Endothelial cell of umbilical vein (primary cell): ENCODE measurements at regions not wholly inside any gene's neighbourhood (a gene's known extent, or its start where the extent isn't known, plus 50 kb on each side); places are given as distances from the start of the nearest gene placed in this dataset.
A peak's percentile ranks its signal among the peaks of the same experiment; 100 is the strongest.

Experiments
- BruUV-seq: library from RNA; stranded (reverse); fragments of 400-500 nt; replicated peaks from 2 replicates; lab custom pipeline; 2021; lab: Mats Ljungman, UMichigan
- CTCF ChIA-PET: fragments of 300-600, 350-600 bp; sonication (Branson Sonifier 250); formaldehyde crosslinking; loops from one replicate; lab custom pipeline; 2021; ENCODE audit warnings: antibody characterized with exemption, inconsistent platforms; lab: Charles Lee
- POLR2A ChIA-PET: fragments of 300-600, 350-600 bp; sonication (Branson Sonifier 250); formaldehyde crosslinking; loops from one replicate; lab custom pipeline; 2021; ENCODE audit warnings: antibody characterized with exemption, inconsistent platforms; lab: Charles Lee
- DNase-seq: peaks from one replicate; pipeline ENCODE4 v3.0.0-alpha.2; 2011; ENCODE audit warnings: low read depth, low spot score
- FAIRE-seq: peaks from 2 replicates; lab custom pipeline; 2011; peaks lifted over from hg19 to GRCh38; lab: Jason Lieb, UNC
- H2AFZ ChIP-seq: 2 replicates; pipeline ENCODE4 v1.6.0; 2012; ENCODE audit warnings: low read depth, low read length, control low read depth, inconsistent platforms
- H3K27ac ChIP-seq: 2 replicates; pipeline ENCODE4 v1.5.1; 2011; ENCODE audit warnings: low read depth, mild to moderate bottlenecking, control low read depth, low read length, moderate library complexity; ENCODE audit not compliant: insufficient read depth
- H3K27me3 ChIP-seq, 2 experiments: 2 replicates each; pipeline versions ENCODE4 v1.6.0 to v1.6.1; 2011; ENCODE audit warnings: low read length in 2 of 2, mixed read lengths in 1 of 2; ENCODE audit not compliant: control insufficient read depth in 2 of 2, insufficient read depth in 2 of 2
- H3K36me3 ChIP-seq, 2 experiments: 2 replicates in 1 of 2; 3 replicates in 1 of 2; pipeline ENCODE4 v1.5.1; 2011; ENCODE audit warnings: low read length in 2 of 2, mild to moderate bottlenecking in 1 of 2, moderate library complexity in 1 of 2; ENCODE audit not compliant: control insufficient read depth in 2 of 2, insufficient read depth in 2 of 2; ENCODE audit errors: extremely low read depth in 1 of 2
- H3K4me1 ChIP-seq: 3 replicates; pipeline ENCODE4 v1.5.1; 2011; ENCODE audit warnings: mild to moderate bottlenecking, low read length; ENCODE audit not compliant: control insufficient read depth, insufficient read depth; ENCODE audit errors: extremely low read depth
- H3K4me2 ChIP-seq: 2 replicates; pipeline ENCODE4 v1.6.1; 2011; ENCODE audit warnings: low read length, control low read depth, mixed read lengths; ENCODE audit not compliant: insufficient read depth
- H3K4me3 ChIP-seq, 3 experiments: fragments of 200-600 bp in 1 of 3; sonication (generic), shearing (Covaris generic) in 1 of 3; replicated peaks in 1 of 3; 2 replicates each; pipeline ENCODE4 v1.5.1; 2011 to 2016; ENCODE audit warnings: control low read depth in 3 of 3, low read length in 3 of 3, mild to moderate bottlenecking in 2 of 3, inconsistent platforms in 1 of 3, low read depth in 1 of 3, moderate library complexity in 1 of 3; ENCODE audit not compliant: insufficient read depth in 1 of 3
- H3K79me2 ChIP-seq: 2 replicates; pipeline ENCODE4 v1.6.0; 2012; ENCODE audit warnings: low read length, inconsistent platforms; ENCODE audit not compliant: control insufficient read depth, insufficient read depth
- H3K9ac ChIP-seq: replicated peaks from 2 replicates; pipeline ENCODE3; 2011; ENCODE audit warnings: low read length, control low read depth; ENCODE audit not compliant: insufficient read depth; ENCODE audit errors: extremely low read depth
- H3K9me1 ChIP-seq: replicated peaks from 3 replicates; pipeline ENCODE4 v1.6.0; 2011; ENCODE audit warnings: mild to moderate bottlenecking, low read length; ENCODE audit not compliant: control insufficient read depth, insufficient read depth; ENCODE audit errors: extremely low read depth
- H3K9me3 ChIP-seq: replicated peaks from 2 replicates; pipeline ENCODE4 v1.5.1; 2012; ENCODE audit warnings: low read length, inconsistent platforms; ENCODE audit not compliant: control insufficient read depth, insufficient read depth
- H4K20me1 ChIP-seq: replicated peaks from 2 replicates; pipeline ENCODE3; 2011; ENCODE audit warnings: mild to moderate bottlenecking, low read length; ENCODE audit not compliant: control insufficient read depth, insufficient read depth; ENCODE audit errors: extremely low read depth
- EZH2 ChIP-seq: IDR thresholded peaks from 2 replicates; pipeline ENCODE4 v1.6.1; 2012; ENCODE audit warnings: borderline replicate concordance, low read depth, mild to moderate bottlenecking, moderate library complexity, low read length, inconsistent platforms; ENCODE audit not compliant: severe bottlenecking
- FOS ChIP-seq: IDR thresholded peaks from 2 replicates; pipeline ENCODE4 v1.6.1; 2011; ENCODE audit warnings: mild to moderate bottlenecking, low read length, moderate library complexity, borderline replicate concordance; ENCODE audit not compliant: insufficient read depth
- GATA2 ChIP-seq: IDR thresholded peaks from 2 replicates; pipeline ENCODE4 v1.7.0; 2011; ENCODE audit warnings: low read depth, mild to moderate bottlenecking, moderate library complexity, mixed read lengths, low read length; ENCODE audit not compliant: insufficient read length, insufficient read depth
- JUN ChIP-seq: IDR thresholded peaks from 2 replicates; pipeline ENCODE4 v1.6.1; 2011; ENCODE audit warnings: borderline replicate concordance, low read depth; ENCODE audit not compliant: insufficient read length, insufficient read depth
- MYC ChIP-seq: IDR thresholded peaks from one replicate; pipeline ENCODE4 v1.6.1; 2011; ENCODE audit warnings: mild to moderate bottlenecking, low read depth, low read length
- POLR2A ChIP-seq: IDR thresholded peaks from 2 replicates; pipeline ENCODE4 v1.6.1; 2012; ENCODE audit warnings: low read depth, mild to moderate bottlenecking, control low read depth, low read length
- POLR2AphosphoS5 ChIP-seq: IDR thresholded peaks from 2 replicates; pipeline ENCODE4 v1.6.1; 2012; ENCODE audit warnings: low read depth, mild to moderate bottlenecking, control low read depth, low read length, moderate library complexity; ENCODE audit not compliant: insufficient read depth
- dilution Hi-C: fragments of 300-500 bp; cut with MboI; formaldehyde crosslinking; loops from one replicate; pipeline ENCODE4 v1.15.0; 2019; ENCODE audit warnings: low sequenced_read_pairs; ENCODE audit not compliant: extremely low pct_ligation_motif_present
- intact Hi-C: fragments of 100-400 bp; cut with micrococcal nuclease; formaldehyde crosslinking; loops from one replicate; pipeline ENCODE4 v1.10.0; 2022
- TF ChIP-seq, protein P1 (sequence below): IDR thresholded peaks from 2 replicates; pipeline ENCODE4 v1.6.1; 2011; ENCODE audit not compliant: insufficient read depth, insufficient read length
- TF ChIP-seq, protein P2 (sequence below), 2 donors: IDR thresholded peaks; 1 replicate in 1 of 2; 2 replicates in 1 of 2; pipeline ENCODE4 v1.5.1; 2011; ENCODE audit warnings: low read length in 2 of 2, mild to moderate bottlenecking in 2 of 2, moderate library complexity in 2 of 2, control low read depth in 1 of 2, inconsistent platforms in 1 of 2, low read depth in 1 of 2; ENCODE audit not compliant: insufficient read depth in 1 of 2; ENCODE audit errors: extremely low read depth in 1 of 2

DNA sequence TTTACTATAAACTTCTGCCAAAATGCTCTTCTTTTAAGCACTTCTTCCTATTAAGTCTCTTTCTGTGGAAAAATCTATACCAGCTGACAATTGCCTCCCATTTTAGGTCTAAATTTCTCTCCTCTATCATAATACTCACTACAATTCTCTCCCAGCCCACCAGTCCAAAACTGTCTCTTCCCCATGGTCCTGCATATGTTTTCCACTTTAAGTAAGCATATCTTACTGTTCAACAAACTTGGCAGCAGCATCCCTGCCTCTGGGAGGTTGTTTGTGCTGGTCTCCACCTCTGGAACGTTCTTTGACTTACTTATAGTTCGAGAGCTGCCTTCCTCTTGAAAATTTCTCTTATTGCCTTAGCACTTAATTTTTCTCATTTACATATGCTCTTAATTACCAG, 180.5 kb downstream of the COL12A1 start:
- Histone ChIP-seq H3K4me1 (peaks cover 22% of the 10 kb centered on the region), H3K9ac (no peak overlapping the region), H3K79me2 (no peaks in the 10 kb centered on the region), H3K4me2 (no peak overlapping the region), H3K27ac (no peak overlapping the region), H3K36me3 (no peaks in the 10 kb centered on the region), H3K9me1 (no peaks in the 10 kb centered on the region), H2AFZ (no peak overlapping the region), H3K27me3 (no peaks in the 10 kb centered on the region), H3K9me3 (no peaks in the 10 kb centered on the region), H3K4me3 (no peak overlapping the region), H4K20me1 (no peaks in the 10 kb centered on the region)
- TF ChIP-seq POLR2A (no peak), POLR2AphosphoS5 (no peak), EZH2 (no peak), GATA2 (no peak), MYC (no peak), FOS (no peak), JUN (no peak)
- TF ChIP-seq, protein P1, sequence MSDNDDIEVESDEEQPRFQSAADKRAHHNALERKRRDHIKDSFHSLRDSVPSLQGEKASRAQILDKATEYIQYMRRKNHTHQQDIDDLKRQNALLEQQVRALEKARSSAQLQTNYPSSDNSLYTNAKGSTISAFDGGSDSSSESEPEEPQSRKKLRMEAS = no peak
- TF ChIP-seq, protein P2, sequence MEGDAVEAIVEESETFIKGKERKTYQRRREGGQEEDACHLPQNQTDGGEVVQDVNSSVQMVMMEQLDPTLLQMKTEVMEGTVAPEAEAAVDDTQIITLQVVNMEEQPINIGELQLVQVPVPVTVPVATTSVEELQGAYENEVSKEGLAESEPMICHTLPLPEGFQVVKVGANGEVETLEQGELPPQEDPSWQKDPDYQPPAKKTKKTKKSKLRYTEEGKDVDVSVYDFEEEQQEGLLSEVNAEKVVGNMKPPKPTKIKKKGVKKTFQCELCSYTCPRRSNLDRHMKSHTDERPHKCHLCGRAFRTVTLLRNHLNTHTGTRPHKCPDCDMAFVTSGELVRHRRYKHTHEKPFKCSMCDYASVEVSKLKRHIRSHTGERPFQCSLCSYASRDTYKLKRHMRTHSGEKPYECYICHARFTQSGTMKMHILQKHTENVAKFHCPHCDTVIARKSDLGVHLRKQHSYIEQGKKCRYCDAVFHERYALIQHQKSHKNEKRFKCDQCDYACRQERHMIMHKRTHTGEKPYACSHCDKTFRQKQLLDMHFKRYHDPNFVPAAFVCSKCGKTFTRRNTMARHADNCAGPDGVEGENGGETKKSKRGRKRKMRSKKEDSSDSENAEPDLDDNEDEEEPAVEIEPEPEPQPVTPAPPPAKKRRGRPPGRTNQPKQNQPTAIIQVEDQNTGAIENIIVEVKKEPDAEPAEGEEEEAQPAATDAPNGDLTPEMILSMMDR (IDR thresholded peaks at IDR 0.05; ENCODE audit: extremely low read depth in 1 of 2, insufficient read depth in 1 of 2, low read depth in 1 of 2, low read length in 2 of 2) = no peak
- dilution Hi-C loops (no loop called here), intact Hi-C loops (loop anchor here (2.0 kb wide), 1 partner anchor 73 kb away; no protein-coding TSS in a partner anchor)
- BruUV-seq = no TSS peak
- peak; percentile 44 for DNase-seq
- ChIA-PET POLR2A (no interaction called here), CTCF (interaction anchor here (0.7 to 1.4 kb wide), 5 partner anchors 36 to 184 kb away, joined by 3 to 7 read pairs (median 5); no protein-coding TSS in a partner anchor)
- FAIRE-seq = no peak
